ENCODE measurements at regions not wholly inside any gene's neighbourhood (a gene's known extent, or its start where the extent isn't known, plus 50 kb on each side); places are given as distances from the start of the nearest gene placed in this dataset.

DNA sequence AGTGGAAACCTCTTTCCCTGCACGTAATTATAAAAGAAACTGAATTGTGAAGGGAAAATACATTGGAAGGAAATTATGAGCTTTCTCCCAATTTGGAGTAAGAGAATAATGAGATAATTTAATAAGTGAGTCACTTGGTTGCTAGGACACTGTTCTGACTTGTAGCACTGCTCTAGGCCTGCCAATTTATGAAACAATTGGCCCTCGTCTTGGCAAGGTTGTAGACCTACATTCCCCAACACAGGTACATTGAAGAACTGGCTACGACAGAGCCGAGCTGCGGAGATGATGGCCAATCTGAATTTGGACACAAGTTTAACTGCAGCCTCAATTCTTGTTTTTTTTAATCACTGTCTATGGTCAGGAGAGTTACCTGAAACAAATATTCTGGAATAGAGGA, 674.1 kb downstream of the MECOM start:
- TF ChIP-seq SP2 (CRISPR knock-in tag; IDR thresholded peaks at IDR 0.05) = no peak
- TF ChIP-seq, protein P1, sequence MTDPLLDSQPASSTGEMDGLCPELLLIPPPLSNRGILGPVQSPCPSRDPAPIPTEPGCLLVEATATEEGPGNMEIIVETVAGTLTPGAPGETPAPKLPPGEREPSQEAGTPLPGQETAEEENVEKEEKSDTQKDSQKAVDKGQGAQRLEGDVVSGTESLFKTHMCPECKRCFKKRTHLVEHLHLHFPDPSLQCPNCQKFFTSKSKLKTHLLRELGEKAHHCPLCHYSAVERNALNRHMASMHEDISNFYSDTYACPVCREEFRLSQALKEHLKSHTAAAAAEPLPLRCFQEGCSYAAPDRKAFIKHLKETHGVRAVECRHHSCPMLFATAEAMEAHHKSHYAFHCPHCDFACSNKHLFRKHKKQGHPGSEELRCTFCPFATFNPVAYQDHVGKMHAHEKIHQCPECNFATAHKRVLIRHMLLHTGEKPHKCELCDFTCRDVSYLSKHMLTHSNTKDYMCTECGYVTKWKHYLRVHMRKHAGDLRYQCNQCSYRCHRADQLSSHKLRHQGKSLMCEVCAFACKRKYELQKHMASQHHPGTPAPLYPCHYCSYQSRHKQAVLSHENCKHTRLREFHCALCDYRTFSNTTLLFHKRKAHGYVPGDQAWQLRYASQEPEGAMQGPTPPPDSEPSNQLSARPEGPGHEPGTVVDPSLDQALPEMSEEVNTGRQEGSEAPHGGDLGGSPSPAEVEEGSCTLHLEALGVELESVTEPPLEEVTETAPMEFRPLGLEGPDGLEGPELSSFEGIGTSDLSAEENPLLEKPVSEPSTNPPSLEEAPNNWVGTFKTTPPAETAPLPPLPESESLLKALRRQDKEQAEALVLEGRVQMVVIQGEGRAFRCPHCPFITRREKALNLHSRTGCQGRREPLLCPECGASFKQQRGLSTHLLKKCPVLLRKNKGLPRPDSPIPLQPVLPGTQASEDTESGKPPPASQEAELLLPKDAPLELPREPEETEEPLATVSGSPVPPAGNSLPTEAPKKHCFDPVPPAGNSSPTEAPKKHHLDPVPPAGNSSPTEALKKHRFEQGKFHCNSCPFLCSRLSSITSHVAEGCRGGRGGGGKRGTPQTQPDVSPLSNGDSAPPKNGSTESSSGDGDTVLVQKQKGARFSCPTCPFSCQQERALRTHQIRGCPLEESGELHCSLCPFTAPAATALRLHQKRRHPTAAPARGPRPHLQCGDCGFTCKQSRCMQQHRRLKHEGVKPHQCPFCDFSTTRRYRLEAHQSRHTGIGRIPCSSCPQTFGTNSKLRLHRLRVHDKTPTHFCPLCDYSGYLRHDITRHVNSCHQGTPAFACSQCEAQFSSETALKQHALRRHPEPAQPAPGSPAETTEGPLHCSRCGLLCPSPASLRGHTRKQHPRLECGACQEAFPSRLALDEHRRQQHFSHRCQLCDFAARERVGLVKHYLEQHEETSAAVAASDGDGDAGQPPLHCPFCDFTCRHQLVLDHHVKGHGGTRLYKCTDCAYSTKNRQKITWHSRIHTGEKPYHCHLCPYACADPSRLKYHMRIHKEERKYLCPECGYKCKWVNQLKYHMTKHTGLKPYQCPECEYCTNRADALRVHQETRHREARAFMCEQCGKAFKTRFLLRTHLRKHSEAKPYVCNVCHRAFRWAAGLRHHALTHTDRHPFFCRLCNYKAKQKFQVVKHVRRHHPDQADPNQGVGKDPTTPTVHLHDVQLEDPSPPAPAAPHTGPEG (CRISPR knock-in tag; IDR thresholded peaks at IDR 0.05) = no peak
- TF ChIP-seq ATRX (CRISPR knock-in tag; IDR thresholded peaks at IDR 0.05; ENCODE audit: borderline replicate concordance) = no peak
- TF ChIP-seq ZFY (CRISPR knock-in tag; IDR thresholded peaks at IDR 0.05) = 0 out of 2 replicates have a peak, but pooled peaks have one; percentile 15
- CTCF ChIA-PET (ENCODE audit: low intra/inter-chr PET ratio, low total read pairs) = no interaction called here
- FAIRE-seq = no peak

More for the DNA sequence above, 674.1 kb downstream of the MECOM start:
- in situ Hi-C loops (cut with HindIII; ENCODE audit: extremely low pct_ligation_motif_present, low pct_unique_long_range_greater_than_20kb) (no loop called here), intact Hi-C loops (cut with micrococcal nuclease; ENCODE audit: unreplicated experiment) (loop anchor here (5.0 kb wide), 1 partner anchor 117 kb away; no protein-coding TSS in a partner anchor)
- Histone ChIP-seq H3K79me2 (ENCODE audit: insufficient read depth, low read length) (no peaks in the 10 kb centered on the region), H3K4me1 (ENCODE audit: insufficient read depth, low read length) (peaks cover 26% of the 10 kb centered on the region), H2AFZ (ENCODE audit: low read length) (no peak overlapping the region), H3K4me2 (ENCODE audit: low read depth, low read length) (no peak overlapping the region), H3K27ac (ENCODE audit: extremely low read length, insufficient read depth, low read length) (peak overlapping the region; percentile 54), H3K9me3 (ENCODE audit: low read length) (no peaks in the 10 kb centered on the region), H3K36me3 (replicated peaks in 1 of 2; ENCODE audit: control insufficient read depth in 1 of 2, insufficient read depth in 2 of 2, low read length in 2 of 2) (no peaks in the 10 kb centered on the region), H3K4me3 (replicated peaks in 1 of 3; ENCODE audit: insufficient read depth in 1 of 3, low read depth in 2 of 3, low read length in 3 of 3) (no peak overlapping the region; a peak in 1 of 6 replicates), H3K27me3 (ENCODE audit: control insufficient read depth in 1 of 2, insufficient read depth in 2 of 2, low read length in 2 of 2) (no peaks in the 10 kb centered on the region), H3K9ac (ENCODE audit: insufficient read depth, low read depth, low read length) (no peak overlapping the region), H4K20me1 (ENCODE audit: insufficient read depth, low read length) (no peaks in the 10 kb centered on the region)
- 73% methylated on average over 5 of the region's 5 CpGs for WGBS (ENCODE audit: low lambda C conversion rate)
- DNase-seq (ENCODE audit: low spot score) = no peak
- no TSS peak for BruUV-seq (replicated peaks)
- peak; percentile 66 for ATAC-seq
- POLR2A ChIA-PET = no interaction called here
